HG03354 (cell line): ENCODE measurements at regions not wholly inside any gene's neighbourhood (a gene's known extent, or its start where the extent isn't known, plus 50 kb on each side); places are given as distances from the start of the nearest gene placed in this dataset.

ENCODE experiments used
- ATAC-seq: cut with Tn5 transposase; IDR thresholded peaks from one replicate; pipeline ENCODE4 v1.9.1; 2021; ENCODE audit warnings: mild to moderate bottlenecking; ENCODE audit not compliant: unreplicated experiment, poor library complexity, severe bottlenecking

GRCh38 chr1:224879162-224879803, 50.2 kb upstream of the DNAH14 start:
- ATAC-seq: no peak
